ENCODE measurements at regions not wholly inside any gene's neighbourhood (a gene's known extent, or its start where the extent isn't known, plus 50 kb on each side); places are given as distances from the start of the nearest gene placed in this dataset.

DNA sequence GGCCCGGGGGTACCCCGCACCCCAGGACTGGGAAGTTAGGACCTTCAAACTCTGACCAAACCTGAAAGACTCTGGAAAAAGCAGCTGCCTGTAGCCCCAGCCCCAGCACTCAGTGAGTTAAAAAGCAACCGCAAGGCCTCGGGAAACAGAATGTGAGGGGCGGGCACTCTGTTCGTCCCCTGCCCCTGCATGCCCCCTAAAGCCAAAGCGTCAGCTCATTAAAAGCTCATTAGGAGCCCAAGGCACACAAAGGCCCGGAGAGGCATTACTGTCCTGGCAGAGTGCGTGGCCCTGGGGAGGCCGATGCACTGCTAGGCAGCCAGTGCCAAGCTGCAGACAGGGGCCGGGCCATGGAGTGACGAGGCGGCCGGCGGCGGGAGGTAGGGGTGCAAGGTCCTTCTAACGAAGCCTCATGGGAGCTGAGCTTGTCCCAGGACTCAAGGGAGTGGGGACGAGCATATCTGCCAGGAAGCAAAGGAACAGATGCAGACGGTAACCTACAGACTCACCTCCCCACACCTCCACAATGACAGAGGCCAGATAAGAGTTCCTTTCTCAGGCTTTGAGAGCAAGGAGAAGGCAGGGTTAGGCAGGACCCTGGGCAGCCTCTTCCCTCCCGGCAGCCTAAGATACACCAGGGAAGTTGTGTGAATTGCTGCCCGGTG lies 116.8 kb downstream of the ENGASE start:
- TF ChIP-seq, protein P1, sequence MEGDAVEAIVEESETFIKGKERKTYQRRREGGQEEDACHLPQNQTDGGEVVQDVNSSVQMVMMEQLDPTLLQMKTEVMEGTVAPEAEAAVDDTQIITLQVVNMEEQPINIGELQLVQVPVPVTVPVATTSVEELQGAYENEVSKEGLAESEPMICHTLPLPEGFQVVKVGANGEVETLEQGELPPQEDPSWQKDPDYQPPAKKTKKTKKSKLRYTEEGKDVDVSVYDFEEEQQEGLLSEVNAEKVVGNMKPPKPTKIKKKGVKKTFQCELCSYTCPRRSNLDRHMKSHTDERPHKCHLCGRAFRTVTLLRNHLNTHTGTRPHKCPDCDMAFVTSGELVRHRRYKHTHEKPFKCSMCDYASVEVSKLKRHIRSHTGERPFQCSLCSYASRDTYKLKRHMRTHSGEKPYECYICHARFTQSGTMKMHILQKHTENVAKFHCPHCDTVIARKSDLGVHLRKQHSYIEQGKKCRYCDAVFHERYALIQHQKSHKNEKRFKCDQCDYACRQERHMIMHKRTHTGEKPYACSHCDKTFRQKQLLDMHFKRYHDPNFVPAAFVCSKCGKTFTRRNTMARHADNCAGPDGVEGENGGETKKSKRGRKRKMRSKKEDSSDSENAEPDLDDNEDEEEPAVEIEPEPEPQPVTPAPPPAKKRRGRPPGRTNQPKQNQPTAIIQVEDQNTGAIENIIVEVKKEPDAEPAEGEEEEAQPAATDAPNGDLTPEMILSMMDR (IDR thresholded peaks at IDR 0.05), result no peak
- TF ChIP-seq POLR2A (IDR thresholded peaks at IDR 0.05), result no peak

Measured in body of pancreas (tissue), 4 donors.